GM23338 (cell line): ENCODE measurements at regions not wholly inside any gene's neighbourhood (a gene's known extent, or its start where the extent isn't known, plus 50 kb on each side); places are given as distances from the start of the nearest gene placed in this dataset.

Source experiments
- ATAC-seq: fragments of 200-7000 bp; cut with Tn5 transposase; 3 replicates; pipeline ENCODE4 v1.9.1; 2020
- DNase-seq: peaks from one replicate; pipeline ENCODE4 v3.0.0-alpha.2; 2015; ENCODE audit warnings: low spot score
- H2AFZ ChIP-seq: fragments of 200-600 bp; sonication (generic); 2 replicates; pipeline ENCODE4 v1.8.0; 2016; ENCODE audit warnings: antibody characterized with exemption, mild to moderate bottlenecking, moderate library complexity
- H3F3A ChIP-seq: fragments of 200-600 bp; sonication (generic); replicated peaks from 2 replicates; pipeline ENCODE4 v1.8.0; 2017; ENCODE audit warnings: antibody characterized with exemption, mixed run types, low read depth
- H3K27ac ChIP-seq: fragments of 200-600 bp; sonication (generic); 2 replicates; pipeline ENCODE4 v1.6.1; 2016; ENCODE audit warnings: low read depth
- H3K27me3 ChIP-seq: fragments of 200-600 bp; sonication (generic); 2 replicates; pipeline ENCODE4 v1.8.0; 2016; ENCODE audit warnings: mild to moderate bottlenecking, mixed run types, moderate library complexity; ENCODE audit not compliant: insufficient read depth
- H3K36me3 ChIP-seq: fragments of 200-600 bp; sonication (generic); 2 replicates; pipeline ENCODE4 v1.8.0; 2016; ENCODE audit warnings: mild to moderate bottlenecking; ENCODE audit not compliant: insufficient read depth
- H3K4me1 ChIP-seq: fragments of 200-600 bp; sonication (generic); 2 replicates; pipeline ENCODE4 v1.8.0; 2016; ENCODE audit warnings: mild to moderate bottlenecking, moderate library complexity; ENCODE audit not compliant: insufficient read depth
- H3K4me2 ChIP-seq: fragments of 200-600 bp; sonication (generic); 2 replicates; pipeline ENCODE4 v1.7.1; 2017; ENCODE audit warnings: mixed run types
- H3K4me3 ChIP-seq: fragments of 200-600 bp; sonication (generic); 2 replicates; pipeline ENCODE4 v1.6.1; 2016; ENCODE audit warnings: mixed run types
- H3K79me2 ChIP-seq: fragments of 200-600 bp; sonication (generic); replicated peaks from 2 replicates; pipeline ENCODE4 v1.8.0; 2017; ENCODE audit warnings: mild to moderate bottlenecking; ENCODE audit not compliant: insufficient read depth
- H3K9me2 ChIP-seq: fragments of 200-600 bp; sonication (generic); 2 replicates; pipeline ENCODE4 v1.8.0; 2017; ENCODE audit not compliant: insufficient read depth
- H4K20me1 ChIP-seq: fragments of 200-600 bp; sonication (generic); replicated peaks from 2 replicates; pipeline ENCODE4 v1.8.0; 2017; ENCODE audit warnings: mild to moderate bottlenecking; ENCODE audit not compliant: insufficient read depth
- H3K27ac Mint-ChIP-seq: 2 replicates; pipeline ENCODE4 v1.8.0; 2020; ENCODE audit warnings: inconsistent platforms, mild to moderate bottlenecking, moderate library complexity, mixed read lengths
- H3K27me3 Mint-ChIP-seq: 3 replicates; pipeline ENCODE4 v1.8.0; 2022; ENCODE audit warnings: low read depth, mild to moderate bottlenecking, moderate library complexity, mixed read lengths, inconsistent platforms; ENCODE audit not compliant: insufficient read depth, poor library complexity
- H3K36me3 Mint-ChIP-seq: 3 replicates; pipeline ENCODE4 v1.8.0; 2021; ENCODE audit warnings: low read depth, mild to moderate bottlenecking, inconsistent platforms, moderate library complexity, mixed read lengths
- H3K4me1 Mint-ChIP-seq: 3 replicates; pipeline ENCODE4 v1.8.0; 2020; ENCODE audit warnings: mild to moderate bottlenecking, inconsistent platforms, mixed read lengths
- H3K4me3 Mint-ChIP-seq: 3 replicates; pipeline ENCODE4 v1.8.0; 2021; ENCODE audit warnings: moderate library complexity, mild to moderate bottlenecking, inconsistent platforms, mixed read lengths
- H3K9me3 Mint-ChIP-seq: 3 replicates; pipeline ENCODE4 v1.8.0; 2020; ENCODE audit warnings: moderate library complexity, mild to moderate bottlenecking, inconsistent platforms, mixed read lengths
- CREB1 ChIP-seq: fragments of 250-450 bp; sonication (Bioruptor Pico); IDR thresholded peaks from 2 replicates; pipeline ENCODE4 v1.5.0; 2020; ENCODE audit warnings: low read depth, mild to moderate bottlenecking, moderate library complexity
- EZH2phosphoT487 ChIP-seq: fragments of 200-600 bp; sonication (generic); IDR thresholded peaks from one replicate; pipeline ENCODE4 v1.8.1; 2018; ENCODE audit warnings: antibody characterized with exemption; ENCODE audit not compliant: unreplicated experiment
- JUNB ChIP-seq: IDR thresholded peaks from one replicate; pipeline ENCODE4 v1.6.1; 2016; ENCODE audit warnings: antibody characterized with exemption; ENCODE audit not compliant: unreplicated experiment
- POLR2AphosphoS5 ChIP-seq: IDR thresholded peaks from 2 replicates; pipeline ENCODE4 v1.6.1; 2016; ENCODE audit warnings: antibody characterized with exemption, low read depth
- ZNF331 ChIP-seq: fragments of 250-450 bp; sonication (Bioruptor Pico); IDR thresholded peaks from 2 replicates; pipeline ENCODE4 v1.5.0; 2020; ENCODE audit warnings: low read depth, mild to moderate bottlenecking, moderate library complexity
- TF ChIP-seq, protein P1 (sequence below): IDR thresholded peaks from 2 replicates; pipeline ENCODE4 v1.6.1; 2016; ENCODE audit warnings: antibody characterized with exemption
- TF ChIP-seq, protein P2 (sequence below), 2 experiments: fragments of 200-600 bp in 1 of 2; sonication (generic) in 1 of 2; conservative IDR thresholded peaks; 2 replicates each; pipeline versions ENCODE4 v1.5.1 to v1.6.1; 2016 to 2017; ENCODE audit warnings: antibody characterized with exemption in 2 of 2, low read depth in 2 of 2, mild to moderate bottlenecking in 2 of 2, moderate library complexity in 1 of 2
- TF ChIP-seq, protein P3 (sequence below): IDR thresholded peaks from one replicate; pipeline ENCODE4 v1.6.1; 2018; ENCODE audit warnings: antibody characterized with exemption; ENCODE audit not compliant: unreplicated experiment
- TF ChIP-seq, protein P4 (sequence below): fragments of 250-450 bp; sonication (Bioruptor Pico); IDR thresholded peaks from 2 replicates; pipeline ENCODE4 v1.5.0; 2020; ENCODE audit warnings: mild to moderate bottlenecking, moderate library complexity

DNA sequence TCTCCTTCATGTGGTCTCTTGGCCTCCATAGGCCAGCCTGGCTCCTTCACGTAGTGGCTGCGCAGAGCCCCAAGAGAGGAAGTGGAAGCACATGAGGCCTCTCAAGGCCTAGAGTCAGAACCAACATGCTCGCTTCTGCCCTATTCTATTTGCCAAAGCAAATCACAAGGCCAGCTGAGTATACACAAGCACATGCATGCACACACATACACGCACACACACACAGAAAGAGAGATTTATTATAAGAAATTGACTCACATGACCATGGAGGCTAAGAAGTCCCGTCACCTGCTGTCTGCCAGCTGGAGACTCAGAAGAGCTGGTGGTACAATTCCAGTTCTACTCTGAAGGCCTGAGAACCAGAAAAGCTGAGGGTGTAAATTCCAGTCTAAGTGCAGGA, 64.3 kb upstream of the NRP1 start:
- Histone ChIP-seq H3K27ac (no peak overlapping the region), H3K4me3 (no peak overlapping the region), H3K9me2 (no peaks in the 10 kb centered on the region), H3K27me3 (no peaks in the 10 kb centered on the region), H3K4me1 (no peaks in the 10 kb centered on the region), H3K79me2 (no peaks in the 10 kb centered on the region), H3K36me3 (peaks cover 5% of the 10 kb centered on the region; the same call in 1 of the 2 replicates), H3K4me2 (no peak overlapping the region), H2AFZ (no peak overlapping the region), H4K20me1 (no peaks in the 10 kb centered on the region), H3F3A (no peaks in the 10 kb centered on the region)
- DNase-seq: no peak
- Mint-ChIP-seq H3K4me3 (no peak overlapping the region), H3K27me3 (no peaks in the 10 kb centered on the region), H3K36me3 (peaks cover 9% of the 10 kb centered on the region; the same call in 1 of the 3 replicates), H3K9me3 (peaks cover 9% of the 10 kb centered on the region), H3K27ac (no peak overlapping the region), H3K4me1 (peaks cover 5% of the 10 kb centered on the region; the same call in 1 of the 3 replicates)
- no peak for ATAC-seq
- no peak for TF ChIP-seq CREB1 (CRISPR knock-in tag)
- TF ChIP-seq, protein P1, sequence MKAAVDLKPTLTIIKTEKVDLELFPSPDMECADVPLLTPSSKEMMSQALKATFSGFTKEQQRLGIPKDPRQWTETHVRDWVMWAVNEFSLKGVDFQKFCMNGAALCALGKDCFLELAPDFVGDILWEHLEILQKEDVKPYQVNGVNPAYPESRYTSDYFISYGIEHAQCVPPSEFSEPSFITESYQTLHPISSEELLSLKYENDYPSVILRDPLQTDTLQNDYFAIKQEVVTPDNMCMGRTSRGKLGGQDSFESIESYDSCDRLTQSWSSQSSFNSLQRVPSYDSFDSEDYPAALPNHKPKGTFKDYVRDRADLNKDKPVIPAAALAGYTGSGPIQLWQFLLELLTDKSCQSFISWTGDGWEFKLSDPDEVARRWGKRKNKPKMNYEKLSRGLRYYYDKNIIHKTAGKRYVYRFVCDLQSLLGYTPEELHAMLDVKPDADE: no peak
- TF ChIP-seq, protein P2, sequence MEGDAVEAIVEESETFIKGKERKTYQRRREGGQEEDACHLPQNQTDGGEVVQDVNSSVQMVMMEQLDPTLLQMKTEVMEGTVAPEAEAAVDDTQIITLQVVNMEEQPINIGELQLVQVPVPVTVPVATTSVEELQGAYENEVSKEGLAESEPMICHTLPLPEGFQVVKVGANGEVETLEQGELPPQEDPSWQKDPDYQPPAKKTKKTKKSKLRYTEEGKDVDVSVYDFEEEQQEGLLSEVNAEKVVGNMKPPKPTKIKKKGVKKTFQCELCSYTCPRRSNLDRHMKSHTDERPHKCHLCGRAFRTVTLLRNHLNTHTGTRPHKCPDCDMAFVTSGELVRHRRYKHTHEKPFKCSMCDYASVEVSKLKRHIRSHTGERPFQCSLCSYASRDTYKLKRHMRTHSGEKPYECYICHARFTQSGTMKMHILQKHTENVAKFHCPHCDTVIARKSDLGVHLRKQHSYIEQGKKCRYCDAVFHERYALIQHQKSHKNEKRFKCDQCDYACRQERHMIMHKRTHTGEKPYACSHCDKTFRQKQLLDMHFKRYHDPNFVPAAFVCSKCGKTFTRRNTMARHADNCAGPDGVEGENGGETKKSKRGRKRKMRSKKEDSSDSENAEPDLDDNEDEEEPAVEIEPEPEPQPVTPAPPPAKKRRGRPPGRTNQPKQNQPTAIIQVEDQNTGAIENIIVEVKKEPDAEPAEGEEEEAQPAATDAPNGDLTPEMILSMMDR (conservative IDR thresholded peaks at IDR 0.05; ENCODE audit: low read depth in 2 of 2): no peak
- no peak for TF ChIP-seq ZNF331 (CRISPR knock-in tag)
- TF ChIP-seq, protein P3, sequence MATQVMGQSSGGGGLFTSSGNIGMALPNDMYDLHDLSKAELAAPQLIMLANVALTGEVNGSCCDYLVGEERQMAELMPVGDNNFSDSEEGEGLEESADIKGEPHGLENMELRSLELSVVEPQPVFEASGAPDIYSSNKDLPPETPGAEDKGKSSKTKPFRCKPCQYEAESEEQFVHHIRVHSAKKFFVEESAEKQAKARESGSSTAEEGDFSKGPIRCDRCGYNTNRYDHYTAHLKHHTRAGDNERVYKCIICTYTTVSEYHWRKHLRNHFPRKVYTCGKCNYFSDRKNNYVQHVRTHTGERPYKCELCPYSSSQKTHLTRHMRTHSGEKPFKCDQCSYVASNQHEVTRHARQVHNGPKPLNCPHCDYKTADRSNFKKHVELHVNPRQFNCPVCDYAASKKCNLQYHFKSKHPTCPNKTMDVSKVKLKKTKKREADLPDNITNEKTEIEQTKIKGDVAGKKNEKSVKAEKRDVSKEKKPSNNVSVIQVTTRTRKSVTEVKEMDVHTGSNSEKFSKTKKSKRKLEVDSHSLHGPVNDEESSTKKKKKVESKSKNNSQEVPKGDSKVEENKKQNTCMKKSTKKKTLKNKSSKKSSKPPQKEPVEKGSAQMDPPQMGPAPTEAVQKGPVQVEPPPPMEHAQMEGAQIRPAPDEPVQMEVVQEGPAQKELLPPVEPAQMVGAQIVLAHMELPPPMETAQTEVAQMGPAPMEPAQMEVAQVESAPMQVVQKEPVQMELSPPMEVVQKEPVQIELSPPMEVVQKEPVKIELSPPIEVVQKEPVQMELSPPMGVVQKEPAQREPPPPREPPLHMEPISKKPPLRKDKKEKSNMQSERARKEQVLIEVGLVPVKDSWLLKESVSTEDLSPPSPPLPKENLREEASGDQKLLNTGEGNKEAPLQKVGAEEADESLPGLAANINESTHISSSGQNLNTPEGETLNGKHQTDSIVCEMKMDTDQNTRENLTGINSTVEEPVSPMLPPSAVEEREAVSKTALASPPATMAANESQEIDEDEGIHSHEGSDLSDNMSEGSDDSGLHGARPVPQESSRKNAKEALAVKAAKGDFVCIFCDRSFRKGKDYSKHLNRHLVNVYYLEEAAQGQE: no peak
- TF ChIP-seq JUNB: no peak
- TF ChIP-seq EZH2phosphoT487: no peak
- TF ChIP-seq, protein P4, sequence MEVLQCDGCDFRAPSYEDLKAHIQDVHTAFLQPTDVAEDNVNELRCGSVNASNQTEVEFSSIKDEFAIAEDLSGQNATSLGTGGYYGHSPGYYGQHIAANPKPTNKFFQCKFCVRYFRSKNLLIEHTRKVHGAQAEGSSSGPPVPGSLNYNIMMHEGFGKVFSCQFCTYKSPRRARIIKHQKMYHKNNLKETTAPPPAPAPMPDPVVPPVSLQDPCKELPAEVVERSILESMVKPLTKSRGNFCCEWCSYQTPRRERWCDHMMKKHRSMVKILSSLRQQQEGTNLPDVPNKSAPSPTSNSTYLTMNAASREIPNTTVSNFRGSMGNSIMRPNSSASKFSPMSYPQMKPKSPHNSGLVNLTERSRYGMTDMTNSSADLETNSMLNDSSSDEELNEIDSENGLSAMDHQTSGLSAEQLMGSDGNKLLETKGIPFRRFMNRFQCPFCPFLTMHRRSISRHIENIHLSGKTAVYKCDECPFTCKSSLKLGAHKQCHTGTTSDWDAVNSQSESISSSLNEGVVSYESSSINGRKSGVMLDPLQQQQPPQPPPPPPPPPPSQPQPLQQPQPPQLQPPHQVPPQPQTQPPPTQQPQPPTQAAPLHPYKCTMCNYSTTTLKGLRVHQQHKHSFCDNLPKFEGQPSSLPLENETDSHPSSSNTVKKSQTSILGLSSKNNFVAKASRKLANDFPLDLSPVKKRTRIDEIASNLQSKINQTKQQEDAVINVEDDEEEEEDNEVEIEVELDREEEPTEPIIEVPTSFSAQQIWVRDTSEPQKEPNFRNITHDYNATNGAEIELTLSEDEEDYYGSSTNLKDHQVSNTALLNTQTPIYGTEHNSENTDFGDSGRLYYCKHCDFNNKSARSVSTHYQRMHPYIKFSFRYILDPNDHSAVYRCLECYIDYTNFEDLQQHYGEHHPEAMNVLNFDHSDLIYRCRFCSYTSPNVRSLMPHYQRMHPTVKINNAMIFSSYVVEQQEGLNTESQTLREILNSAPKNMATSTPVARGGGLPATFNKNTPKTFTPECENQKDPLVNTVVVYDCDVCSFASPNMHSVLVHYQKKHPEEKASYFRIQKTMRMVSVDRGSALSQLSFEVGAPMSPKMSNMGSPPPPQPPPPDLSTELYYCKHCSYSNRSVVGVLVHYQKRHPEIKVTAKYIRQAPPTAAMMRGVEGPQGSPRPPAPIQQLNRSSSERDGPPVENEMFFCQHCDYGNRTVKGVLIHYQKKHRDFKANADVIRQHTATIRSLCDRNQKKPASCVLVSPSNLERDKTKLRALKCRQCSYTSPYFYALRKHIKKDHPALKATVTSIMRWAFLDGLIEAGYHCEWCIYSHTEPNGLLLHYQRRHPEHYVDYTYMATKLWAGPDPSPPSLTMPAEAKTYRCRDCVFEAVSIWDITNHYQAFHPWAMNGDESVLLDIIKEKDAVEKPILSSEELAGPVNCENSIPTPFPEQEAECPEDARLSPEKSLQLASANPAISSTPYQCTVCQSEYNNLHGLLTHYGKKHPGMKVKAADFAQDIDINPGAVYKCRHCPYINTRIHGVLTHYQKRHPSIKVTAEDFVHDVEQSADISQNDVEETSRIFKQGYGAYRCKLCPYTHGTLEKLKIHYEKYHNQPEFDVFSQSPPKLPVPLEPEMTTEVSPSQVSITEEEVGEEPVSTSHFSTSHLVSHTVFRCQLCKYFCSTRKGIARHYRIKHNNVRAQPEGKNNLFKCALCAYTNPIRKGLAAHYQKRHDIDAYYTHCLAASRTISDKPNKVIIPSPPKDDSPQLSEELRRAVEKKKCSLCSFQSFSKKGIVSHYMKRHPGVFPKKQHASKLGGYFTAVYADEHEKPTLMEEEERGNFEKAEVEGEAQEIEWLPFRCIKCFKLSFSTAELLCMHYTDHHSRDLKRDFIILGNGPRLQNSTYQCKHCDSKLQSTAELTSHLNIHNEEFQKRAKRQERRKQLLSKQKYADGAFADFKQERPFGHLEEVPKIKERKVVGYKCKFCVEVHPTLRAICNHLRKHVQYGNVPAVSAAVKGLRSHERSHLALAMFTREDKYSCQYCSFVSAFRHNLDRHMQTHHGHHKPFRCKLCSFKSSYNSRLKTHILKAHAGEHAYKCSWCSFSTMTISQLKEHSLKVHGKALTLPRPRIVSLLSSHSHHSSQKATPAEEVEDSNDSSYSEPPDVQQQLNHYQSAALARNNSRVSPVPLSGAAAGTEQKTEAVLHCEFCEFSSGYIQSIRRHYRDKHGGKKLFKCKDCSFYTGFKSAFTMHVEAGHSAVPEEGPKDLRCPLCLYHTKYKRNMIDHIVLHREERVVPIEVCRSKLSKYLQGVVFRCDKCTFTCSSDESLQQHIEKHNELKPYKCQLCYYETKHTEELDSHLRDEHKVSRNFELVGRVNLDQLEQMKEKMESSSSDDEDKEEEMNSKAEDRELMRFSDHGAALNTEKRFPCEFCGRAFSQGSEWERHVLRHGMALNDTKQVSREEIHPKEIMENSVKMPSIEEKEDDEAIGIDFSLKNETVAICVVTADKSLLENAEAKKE: no peak
- TF ChIP-seq POLR2AphosphoS5: no peak
